OCI-LY1 (cell line): ENCODE measurements at regions not wholly inside any gene's neighbourhood (a gene's known extent, or its start where the extent isn't known, plus 50 kb on each side); places are given as distances from the start of the nearest gene placed in this dataset.

ENCODE experiments used
- H2AFZ ChIP-seq: fragments of 200-600 bp; sonication (generic), shearing (Covaris generic); 2 replicates; pipeline ENCODE4 v1.6.0; 2014; ENCODE audit warnings: antibody characterized with exemption, mild to moderate bottlenecking, low read length
- H3F3A ChIP-seq: fragments of 200-600 bp; sonication (generic), shearing (Covaris generic); 2 replicates; pipeline ENCODE4 v1.6.0; 2014; ENCODE audit warnings: mild to moderate bottlenecking, antibody characterized with exemption, low read length, moderate library complexity; ENCODE audit not compliant: insufficient read depth
- H3K27ac ChIP-seq: fragments of 200-600 bp; sonication (generic); 2 replicates; pipeline ENCODE4 v1.5.1; 2014; ENCODE audit warnings: low read length, mixed run types, mild to moderate bottlenecking, low read depth; ENCODE audit not compliant: poor library complexity, severe bottlenecking
- H3K27me3 ChIP-seq: fragments of 200-600 bp; sonication (generic); 2 replicates; pipeline ENCODE4 v1.6.0; 2014; ENCODE audit warnings: antibody characterized with exemption, mild to moderate bottlenecking, low read length, moderate library complexity; ENCODE audit not compliant: insufficient read depth
- H3K36me3 ChIP-seq: fragments of 200-600 bp; sonication (generic); 2 replicates; pipeline ENCODE4 v1.6.1; 2014; ENCODE audit warnings: mild to moderate bottlenecking, antibody characterized with exemption, low read length, moderate library complexity, mixed read lengths; ENCODE audit not compliant: insufficient read depth
- H3K4me1 ChIP-seq: fragments of 200-600 bp; sonication (generic); 2 replicates; pipeline ENCODE4 v1.5.1; 2014; ENCODE audit warnings: mild to moderate bottlenecking, low read length, moderate library complexity; ENCODE audit not compliant: insufficient read depth, severe bottlenecking
- H3K4me2 ChIP-seq: fragments of 200-600 bp; sonication (generic), shearing (Covaris generic); 2 replicates; pipeline ENCODE4 v1.6.1; 2014; ENCODE audit warnings: low read length
- H3K4me3 ChIP-seq: fragments of 200-600 bp; sonication (generic); 2 replicates; pipeline ENCODE4 v1.5.1; 2014; ENCODE audit warnings: low read length, low read depth, mild to moderate bottlenecking, mixed read lengths; ENCODE audit not compliant: poor library complexity, severe bottlenecking
- H3K79me2 ChIP-seq: fragments of 200-600 bp; shearing (Covaris generic); 2 replicates; pipeline ENCODE4 v1.6.1; 2016; ENCODE audit warnings: mixed run types, low read length, mixed read lengths; ENCODE audit not compliant: insufficient read depth
- H3K9ac ChIP-seq: fragments of 200-600 bp; sonication (generic), shearing (Covaris generic); 2 replicates; pipeline ENCODE4 v1.6.1; 2014; ENCODE audit warnings: mild to moderate bottlenecking, low read length, mixed read lengths
- H3K9me2 ChIP-seq: fragments of 200-600 bp; sonication (generic), shearing (Covaris generic); 2 replicates; pipeline ENCODE4 v1.6.1; 2014; ENCODE audit warnings: low read depth, mild to moderate bottlenecking, low read length, mixed read lengths
- H3K9me3 ChIP-seq: fragments of 200-600 bp; shearing (Covaris generic); 2 replicates; pipeline ENCODE4 v1.6.1; 2014; ENCODE audit warnings: low read length, mixed read lengths
- H4K20me1 ChIP-seq: fragments of 200-600 bp; sonication (generic), shearing (Covaris generic); 2 replicates; pipeline ENCODE4 v1.6.0; 2016; ENCODE audit warnings: mild to moderate bottlenecking, low read length; ENCODE audit not compliant: insufficient read depth
- EZH2 ChIP-seq: fragments of 200-600 bp; sonication (generic), shearing (Covaris generic); IDR thresholded peaks from 2 replicates; pipeline ENCODE4 v1.8.0; 2017; ENCODE audit warnings: borderline replicate concordance, mixed run types, mild to moderate bottlenecking, antibody characterized with exemption, low read length, moderate library complexity, mixed read lengths
- TF ChIP-seq, protein P1 (sequence below): fragments of 200-600 bp; sonication (generic), shearing (Covaris generic); IDR thresholded peaks from 2 replicates; pipeline ENCODE4 v1.5.1; 2017; ENCODE audit warnings: mild to moderate bottlenecking, antibody characterized with exemption, low read length, moderate library complexity, mixed read lengths

- Histone ChIP-seq H3K4me1 (no peaks in the 10 kb centered on the region), H3K9me2 (no peaks in the 10 kb centered on the region), H3K27ac (no peak overlapping the region), H4K20me1 (no peaks in the 10 kb centered on the region), H3K9ac (no peak overlapping the region), H3K4me3 (no peak overlapping the region), H3K79me2 (no peaks in the 10 kb centered on the region), H3K36me3 (no peaks in the 10 kb centered on the region), H3F3A (no peaks in the 10 kb centered on the region), H2AFZ (no peak overlapping the region), H3K27me3 (no peaks in the 10 kb centered on the region), H3K4me2 (no peak overlapping the region), H3K9me3 (0 out of 2 replicates have a peak, but pooled peaks cover 1% of the 10 kb centered on the region)
- TF ChIP-seq, protein P1, sequence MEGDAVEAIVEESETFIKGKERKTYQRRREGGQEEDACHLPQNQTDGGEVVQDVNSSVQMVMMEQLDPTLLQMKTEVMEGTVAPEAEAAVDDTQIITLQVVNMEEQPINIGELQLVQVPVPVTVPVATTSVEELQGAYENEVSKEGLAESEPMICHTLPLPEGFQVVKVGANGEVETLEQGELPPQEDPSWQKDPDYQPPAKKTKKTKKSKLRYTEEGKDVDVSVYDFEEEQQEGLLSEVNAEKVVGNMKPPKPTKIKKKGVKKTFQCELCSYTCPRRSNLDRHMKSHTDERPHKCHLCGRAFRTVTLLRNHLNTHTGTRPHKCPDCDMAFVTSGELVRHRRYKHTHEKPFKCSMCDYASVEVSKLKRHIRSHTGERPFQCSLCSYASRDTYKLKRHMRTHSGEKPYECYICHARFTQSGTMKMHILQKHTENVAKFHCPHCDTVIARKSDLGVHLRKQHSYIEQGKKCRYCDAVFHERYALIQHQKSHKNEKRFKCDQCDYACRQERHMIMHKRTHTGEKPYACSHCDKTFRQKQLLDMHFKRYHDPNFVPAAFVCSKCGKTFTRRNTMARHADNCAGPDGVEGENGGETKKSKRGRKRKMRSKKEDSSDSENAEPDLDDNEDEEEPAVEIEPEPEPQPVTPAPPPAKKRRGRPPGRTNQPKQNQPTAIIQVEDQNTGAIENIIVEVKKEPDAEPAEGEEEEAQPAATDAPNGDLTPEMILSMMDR = no peak
- no peak for TF ChIP-seq EZH2
Measured at GRCh38 chr18:75587131-75587530, 159.6 kb upstream of the SMIM21 start.

- no peaks in the 10 kb centered on the region for H3K79me2 ChIP-seq
- no peaks in the 10 kb centered on the region for H3K9me3 ChIP-seq
- no peaks in the 10 kb centered on the region for H4K20me1 ChIP-seq
- no peak overlapping the region for H3K27ac ChIP-seq
- H3K4me2 ChIP-seq = no peak overlapping the region
- no peak for TF ChIP-seq EZH2
- TF ChIP-seq, protein P1 = no peak
- no peak overlapping the region for H2AFZ ChIP-seq
- H3K4me1 ChIP-seq = no peaks in the 10 kb centered on the region
- no peak overlapping the region for H3K4me3 ChIP-seq
- no peaks in the 10 kb centered on the region for H3K36me3 ChIP-seq
- H3F3A ChIP-seq = no peaks in the 10 kb centered on the region
- H3K9ac ChIP-seq = no peak overlapping the region
- H3K27me3 ChIP-seq = no peaks in the 10 kb centered on the region
- no peaks in the 10 kb centered on the region for H3K9me2 ChIP-seq
Measured at GRCh38 chr18:75586130-75586889, 158.8 kb upstream of the SMIM21 start.

GRCh38 chr18:75582940-75583339 lies 155.4 kb upstream of the SMIM21 start:
- TF ChIP-seq EZH2 = no peak
- TF ChIP-seq, protein P1 = no peak
- Histone ChIP-seq H3K36me3 (no peaks in the 10 kb centered on the region), H3F3A (no peaks in the 10 kb centered on the region), H3K4me1 (no peaks in the 10 kb centered on the region), H3K4me3 (no peak overlapping the region), H3K27me3 (no peaks in the 10 kb centered on the region), H3K9me3 (no peaks in the 10 kb centered on the region), H3K9me2 (no peaks in the 10 kb centered on the region), H3K4me2 (no peak overlapping the region), H2AFZ (no peak overlapping the region), H4K20me1 (no peaks in the 10 kb centered on the region), H3K27ac (no peak overlapping the region), H3K9ac (no peak overlapping the region), H3K79me2 (no peaks in the 10 kb centered on the region)
